ENCODE measurements at regions not wholly inside any gene's neighbourhood (a gene's known extent, or its start where the extent isn't known, plus 50 kb on each side); places are given as distances from the start of the nearest gene placed in this dataset.

GRCh38 chr6:113187661-113188060, 669.5 kb upstream of the MARCKS start:
- CTCF ChIA-PET, result interaction anchor here (0.9 to 1.1 kb wide), 2 partner anchors 82 to 119 kb away, joined by 3 to 4 read pairs; no protein-coding TSS in a partner anchor
- FAIRE-seq, result no peak

GRCh38 chr6:113188962-113189361, 668.2 kb upstream of the MARCKS start:
- H3K9me1 ChIP-seq (replicated peaks; ENCODE audit: control insufficient read depth, extremely low read depth, insufficient read depth, low read length), result no peaks in the 10 kb centered on the region
- no peaks in the 10 kb centered on the region for H4K20me1 ChIP-seq (replicated peaks; ENCODE audit: control insufficient read depth, extremely low read depth, insufficient read depth, low read length)
- ChIA-PET POLR2A (no interaction called here), CTCF (interaction anchor here (1.2 to 1.5 kb wide), 3 partner anchors 13 to 670 kb away, joined by 3 to 8 read pairs (median 3); no protein-coding TSS in a partner anchor)
- intact Hi-C loops (cut with micrococcal nuclease), result loop anchor here (10.0 kb wide), 1 partner anchor 716 kb away; no protein-coding TSS in a partner anchor
- no peak overlapping the region for H3K27ac ChIP-seq (ENCODE audit: insufficient read depth, low read depth, low read length)
- H3K9ac ChIP-seq (replicated peaks; ENCODE audit: extremely low read depth, insufficient read depth, low read length), result no peak overlapping the region
- H3K27me3 ChIP-seq (ENCODE audit: control insufficient read depth in 2 of 2, insufficient read depth in 2 of 2, low read length in 2 of 2), result no peaks in the 10 kb centered on the region
- H3K36me3 ChIP-seq (ENCODE audit: control insufficient read depth in 2 of 2, extremely low read depth in 1 of 2, insufficient read depth in 2 of 2, low read length in 2 of 2), result no peaks in the 10 kb centered on the region
- FAIRE-seq (no peak), DNase-seq (ENCODE audit: low read depth, low spot score) (no peak)
- peaks cover 7% of the 10 kb centered on the region for H3K4me1 ChIP-seq (ENCODE audit: control insufficient read depth, extremely low read depth, insufficient read depth, low read length)
- dilution Hi-C loops (cut with MboI; ENCODE audit: extremely low pct_ligation_motif_present, low sequenced_read_pairs), result no loop called here
- H3K4me3 ChIP-seq (replicated peaks in 1 of 3; ENCODE audit: insufficient read depth in 1 of 3, low read depth in 1 of 3, low read length in 3 of 3), result no peak overlapping the region
- no peaks in the 10 kb centered on the region for H3K9me3 ChIP-seq (replicated peaks; ENCODE audit: control insufficient read depth, insufficient read depth, low read length)
- no peaks in the 10 kb centered on the region for H3K79me2 ChIP-seq (ENCODE audit: control insufficient read depth, insufficient read depth, low read length)
- H2AFZ ChIP-seq (ENCODE audit: low read depth, low read length), result no peak overlapping the region
- BruUV-seq (replicated peaks), result no TSS peak
- no peak overlapping the region for H3K4me2 ChIP-seq (ENCODE audit: insufficient read depth, low read length)
- no peak for TF ChIP-seq POLR2AphosphoS5 (IDR thresholded peaks at IDR 0.05; ENCODE audit: insufficient read depth, low read depth, low read length)
- no peak for TF ChIP-seq JUN (IDR thresholded peaks at IDR 0.05; ENCODE audit: borderline replicate concordance, insufficient read depth, insufficient read length, low read depth)
- TF ChIP-seq MAX (IDR thresholded peaks at IDR 0.05; ENCODE audit: insufficient read depth, insufficient read length), result no peak
- TF ChIP-seq EZH2 (IDR thresholded peaks at IDR 0.05; ENCODE audit: borderline replicate concordance, low read depth, low read length, severe bottlenecking), result no peak
- TF ChIP-seq POLR2A (IDR thresholded peaks at IDR 0.05; ENCODE audit: low read depth, low read length), result no peak
- TF ChIP-seq FOS (IDR thresholded peaks at IDR 0.05; ENCODE audit: borderline replicate concordance, insufficient read depth, low read length), result no peak
- no peak for TF ChIP-seq MYC (IDR thresholded peaks at IDR 0.05; ENCODE audit: low read depth, low read length)
- TF ChIP-seq GATA2 (IDR thresholded peaks at IDR 0.05; ENCODE audit: insufficient read depth, insufficient read length, low read depth, low read length), result no peak
- TF ChIP-seq CTCF (IDR thresholded peaks at IDR 0.05; ENCODE audit: extremely low read depth in 1 of 2, insufficient read depth in 1 of 2, low read depth in 1 of 2, low read length in 2 of 2), result no peak

More at GRCh38 chr6:113187661-113188060, 669.5 kb upstream of the MARCKS start:
- Histone ChIP-seq H3K9ac (replicated peaks; ENCODE audit: extremely low read depth, insufficient read depth, low read length) (no peak overlapping the region), H4K20me1 (replicated peaks; ENCODE audit: control insufficient read depth, extremely low read depth, insufficient read depth, low read length) (no peaks in the 10 kb centered on the region), H3K36me3 (ENCODE audit: control insufficient read depth in 2 of 2, extremely low read depth in 1 of 2, insufficient read depth in 2 of 2, low read length in 2 of 2) (no peaks in the 10 kb centered on the region), H3K9me1 (replicated peaks; ENCODE audit: control insufficient read depth, extremely low read depth, insufficient read depth, low read length) (no peaks in the 10 kb centered on the region), H2AFZ (ENCODE audit: low read depth, low read length) (no peak overlapping the region), H3K27me3 (ENCODE audit: control insufficient read depth in 2 of 2, insufficient read depth in 2 of 2, low read length in 2 of 2) (no peaks in the 10 kb centered on the region), H3K27ac (ENCODE audit: insufficient read depth, low read depth, low read length) (no peak overlapping the region), H3K79me2 (ENCODE audit: control insufficient read depth, insufficient read depth, low read length) (no peaks in the 10 kb centered on the region), H3K4me1 (ENCODE audit: control insufficient read depth, extremely low read depth, insufficient read depth, low read length) (peaks cover 20% of the 10 kb centered on the region), H3K9me3 (replicated peaks; ENCODE audit: control insufficient read depth, insufficient read depth, low read length) (no peaks in the 10 kb centered on the region), H3K4me2 (ENCODE audit: insufficient read depth, low read length) (no peak overlapping the region), H3K4me3 (replicated peaks in 1 of 3; ENCODE audit: insufficient read depth in 1 of 3, low read depth in 1 of 3, low read length in 3 of 3) (no peak overlapping the region)
- intact Hi-C loops (cut with micrococcal nuclease) (loop anchor here (10.0 kb wide), 1 partner anchor 717 kb away; no protein-coding TSS in a partner anchor), dilution Hi-C loops (cut with MboI; ENCODE audit: extremely low pct_ligation_motif_present, low sequenced_read_pairs) (no loop called here)
- TF ChIP-seq POLR2A (IDR thresholded peaks at IDR 0.05; ENCODE audit: low read depth, low read length) (no peak), GATA2 (IDR thresholded peaks at IDR 0.05; ENCODE audit: insufficient read depth, insufficient read length, low read depth, low read length) (no peak), POLR2AphosphoS5 (IDR thresholded peaks at IDR 0.05; ENCODE audit: insufficient read depth, low read depth, low read length) (no peak), FOS (IDR thresholded peaks at IDR 0.05; ENCODE audit: borderline replicate concordance, insufficient read depth, low read length) (no peak)
- no peak for DNase-seq (ENCODE audit: low read depth, low spot score)
- no TSS peak for BruUV-seq (replicated peaks)
- POLR2A ChIA-PET, result no interaction called here

Measured in endothelial cell of umbilical vein (primary cell).